HepG2 (cell line): ENCODE measurements at regions not wholly inside any gene's neighbourhood (a gene's known extent, or its start where the extent isn't known, plus 50 kb on each side); places are given as distances from the start of the nearest gene placed in this dataset.
"Not testable (repeated sequence)": the region's sequence is repeated elsewhere in the genome, so short reads cannot be mapped to it uniquely, and the experiment has no call there.

Experiments used
- ATAC-seq: fragments of 200-7000 bp; cut with Tn5 transposase; 3 replicates; pipeline ENCODE4 v1.9.1; 2020; ENCODE audit warnings: mild to moderate bottlenecking, moderate library complexity
- BruUV-seq: library from RNA; stranded (reverse); fragments of 400-500 nt; replicated peaks from 2 replicates; lab custom pipeline; 2021; lab: Mats Ljungman, UMichigan
- CTCF ChIA-PET: fragments of 300-600 bp; formaldehyde crosslinking; extraction: SDS; loops from one replicate; lab custom pipeline; 2021; ENCODE audit warnings: low total read pairs, inconsistent platforms, low intra/inter-chr PET ratio; lab: Yijun Ruan, JAX
- POLR2A ChIA-PET: fragments of 350-600 bp; sonication (Branson Sonifier 250); formaldehyde crosslinking; loops from one replicate; lab custom pipeline; 2020; ENCODE audit warnings: antibody characterized with exemption, inconsistent platforms; lab: Yijun Ruan, JAX
- DNase-seq: peaks from one replicate; pipeline ENCODE4 v3.0.0-alpha.2; 2015; ENCODE audit warnings: low spot score
- FAIRE-seq: peaks from 3 replicates; lab custom pipeline; 2011; peaks lifted over from hg19 to GRCh38; lab: Jason Lieb, UNC
- H2AFZ ChIP-seq: one replicate; pipeline ENCODE4 v1.6.1; 2011; ENCODE audit warnings: low read length, inconsistent platforms
- H3K27ac ChIP-seq: fragments of 300-600 bp; 3 replicates; pipeline ENCODE4 v1.8.0; 2011; ENCODE audit warnings: mixed run types, mild to moderate bottlenecking, mixed read lengths, low read length, inconsistent platforms; ENCODE audit not compliant: insufficient read depth; ENCODE audit errors: extremely low read length
- H3K27me3 ChIP-seq, 2 experiments: fragments of 200-600 bp in 1 of 2; 2 replicates in 1 of 2; 3 replicates in 1 of 2; pipeline versions ENCODE4 v1.6.0 to v1.8.0; 2011; ENCODE audit warnings: low read length in 2 of 2, mild to moderate bottlenecking in 2 of 2, moderate library complexity in 2 of 2, inconsistent platforms in 1 of 2; ENCODE audit not compliant: insufficient read depth in 2 of 2, control insufficient read depth in 1 of 2
- H3K36me3 ChIP-seq, 2 experiments: fragments of 200-600 bp in 1 of 2; replicated peaks in 1 of 2; 2 replicates in 1 of 2; 3 replicates in 1 of 2; pipeline versions ENCODE4 v1.5.1 to v1.8.0; 2011; ENCODE audit warnings: low read length in 2 of 2, inconsistent platforms in 1 of 2; ENCODE audit not compliant: insufficient read depth in 2 of 2, control insufficient read depth in 1 of 2
- H3K4me1 ChIP-seq: 2 replicates; pipeline ENCODE4 v1.5.1; 2012; ENCODE audit warnings: low read length, inconsistent platforms; ENCODE audit not compliant: insufficient read depth
- H3K4me2 ChIP-seq: 2 replicates; pipeline ENCODE4 v1.6.0; 2011; ENCODE audit warnings: low read depth, low read length, inconsistent platforms
- H3K4me3 ChIP-seq, 3 experiments: fragments of 200-600 bp in 1 of 3; sonication (generic), shearing (Covaris generic) in 1 of 3; replicated peaks in 1 of 3; 2 replicates each; pipeline ENCODE4 v1.5.1; 2011 to 2016; ENCODE audit warnings: low read length in 3 of 3, inconsistent platforms in 2 of 3, low read depth in 2 of 3, mild to moderate bottlenecking in 2 of 3, control low read depth in 1 of 3, mixed read lengths in 1 of 3; ENCODE audit not compliant: insufficient read depth in 1 of 3
- H3K79me2 ChIP-seq: one replicate; pipeline ENCODE4 v1.6.1; 2011; ENCODE audit warnings: low read length, inconsistent platforms; ENCODE audit not compliant: insufficient read depth
- H3K9ac ChIP-seq: 2 replicates; pipeline ENCODE4 v1.6.0; 2011; ENCODE audit warnings: mild to moderate bottlenecking, low read depth, low read length, inconsistent platforms; ENCODE audit not compliant: insufficient read depth
- H3K9me3 ChIP-seq: 2 replicates; pipeline ENCODE4 v1.5.1; 2012; ENCODE audit warnings: mild to moderate bottlenecking, low read length
- H4K20me1 ChIP-seq: 2 replicates; pipeline ENCODE4 v1.6.0; 2011; ENCODE audit warnings: inconsistent platforms, mild to moderate bottlenecking, low read length, moderate library complexity; ENCODE audit not compliant: insufficient read depth
- ATF7 ChIP-seq, 2 experiments: fragments of 450-650 bp in 1 of 2; sonication (generic) in 1 of 2; formaldehyde crosslinking in 1 of 2; IDR thresholded peaks; 2 replicates each; pipeline versions ENCODE4 v1.4.0 to v1.6.1; 2016 to 2020; ENCODE audit warnings: antibody characterized with exemption in 1 of 2, mild to moderate bottlenecking in 1 of 2, missing genetic modification reagents in 1 of 2
- FOXP1 ChIP-seq, 2 experiments: fragments of 450-650 bp in 1 of 2; IDR thresholded peaks; 2 replicates each; pipeline ENCODE4 v1.6.1; 2017 to 2018; ENCODE audit warnings: antibody characterized with exemption in 1 of 2
- JUND ChIP-seq: sonication (generic); formaldehyde crosslinking; IDR thresholded peaks from 2 replicates; pipeline ENCODE4 v1.8.0; 2022; ENCODE audit warnings: mild to moderate bottlenecking, missing genetic modification reagents
- MTF1 ChIP-seq: sonication (generic); formaldehyde crosslinking; IDR thresholded peaks from 2 replicates; pipeline ENCODE4 v1.5.0; 2020; ENCODE audit warnings: missing genetic modification reagents
- SNAI1 ChIP-seq: sonication (generic); formaldehyde crosslinking; IDR thresholded peaks from 2 replicates; pipeline ENCODE4 v1.5.0; 2020; ENCODE audit warnings: mild to moderate bottlenecking, missing genetic modification reagents, borderline replicate concordance
- WGBS: methylation state at CpG from one replicate; pipeline ENCODE4 v1.1.6; 2017; ENCODE audit warnings: low lambda C conversion rate; 5-methylcytosine and 5-hydroxymethylcytosine counted together
- in situ Hi-C: cut with HindIII; loops from 2 replicates; pipeline ENCODE4 v1.10.0; 2017; ENCODE audit warnings: low pct_unique_long_range_greater_than_20kb; ENCODE audit not compliant: extremely low pct_ligation_motif_present
- intact Hi-C: fragments of 100-400 bp; cut with micrococcal nuclease; formaldehyde crosslinking; loops from one replicate; pipeline ENCODE4 v1.10.0; 2022; ENCODE audit not compliant: unreplicated experiment
- TF ChIP-seq, protein P1 (sequence below): sonication (generic); formaldehyde crosslinking; conservative IDR thresholded peaks from 2 replicates; pipeline ENCODE4 v1.4.0; 2020; ENCODE audit warnings: missing genetic modification reagents

DNA sequence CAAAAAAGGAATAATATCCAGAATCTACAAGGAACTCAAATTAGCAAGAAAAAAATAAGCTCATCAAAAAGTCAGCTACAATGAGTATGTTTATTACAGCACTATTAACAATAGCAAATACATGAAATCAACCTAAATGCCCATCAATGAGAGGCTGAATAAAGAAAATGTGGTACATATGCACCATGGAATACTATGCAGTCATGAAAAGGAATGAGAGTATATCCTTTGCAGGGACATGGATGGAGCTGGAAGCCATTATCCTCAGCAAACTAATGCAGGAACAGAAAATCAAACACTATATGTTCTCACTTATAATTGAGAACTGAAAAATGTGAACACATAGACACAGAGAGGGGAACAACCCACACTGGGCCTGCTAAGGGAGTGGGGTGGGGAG is 178.4 kb upstream of the IRS4 start (continued):
- TF ChIP-seq, protein P1, sequence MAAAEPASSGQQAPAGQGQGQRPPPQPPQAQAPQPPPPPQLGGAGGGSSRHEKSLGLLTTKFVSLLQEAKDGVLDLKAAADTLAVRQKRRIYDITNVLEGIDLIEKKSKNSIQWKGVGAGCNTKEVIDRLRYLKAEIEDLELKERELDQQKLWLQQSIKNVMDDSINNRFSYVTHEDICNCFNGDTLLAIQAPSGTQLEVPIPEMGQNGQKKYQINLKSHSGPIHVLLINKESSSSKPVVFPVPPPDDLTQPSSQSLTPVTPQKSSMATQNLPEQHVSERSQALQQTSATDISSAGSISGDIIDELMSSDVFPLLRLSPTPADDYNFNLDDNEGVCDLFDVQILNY (CRISPR knock-in tag), result no peak
- TF ChIP-seq SNAI1 (no peak), FOXP1 (IDR thresholded peaks at IDR 0.05) (no peak), FOXP1 (CRISPR knock-in tag; IDR thresholded peaks at IDR 0.05) (no peak), MTF1 (CRISPR knock-in tag) (no peak)

DNA sequence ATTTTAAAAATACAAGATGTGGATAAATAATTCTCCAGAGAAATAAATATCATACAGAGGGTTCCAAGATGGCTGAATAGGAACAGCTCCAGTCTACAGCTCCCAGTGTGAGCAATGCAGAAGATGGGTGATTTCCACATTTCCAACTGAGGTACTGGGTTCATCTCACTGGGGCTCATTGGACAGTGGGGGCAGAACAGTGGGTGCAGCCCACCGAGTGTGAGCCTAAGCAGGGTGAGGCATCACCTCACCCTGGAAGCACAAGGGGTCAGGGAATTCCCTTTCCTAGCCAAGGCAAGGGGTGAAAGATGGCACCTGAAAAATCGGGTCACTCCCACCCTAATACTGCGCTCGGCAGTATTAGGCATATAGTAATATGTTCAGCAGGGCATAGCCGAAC is 167.5 kb upstream of the IRS4 start:
- H3K27me3 ChIP-seq, H3K4me1 ChIP-seq, H3K4me2 ChIP-seq, H2AFZ ChIP-seq, CTCF ChIA-PET, FAIRE-seq, H3K9ac ChIP-seq, BruUV-seq, H3K27ac ChIP-seq, DNase-seq, ATAC-seq, H3K9me3 ChIP-seq, in situ Hi-C loops, POLR2A ChIA-PET, H3K36me3 ChIP-seq, H4K20me1 ChIP-seq, H3K4me3 ChIP-seq, H3K79me2 ChIP-seq, intact Hi-C loops: not testable (repeated sequence)
- no CpG with 5 or more reads among the region's 5 CpGs for WGBS

DNA sequence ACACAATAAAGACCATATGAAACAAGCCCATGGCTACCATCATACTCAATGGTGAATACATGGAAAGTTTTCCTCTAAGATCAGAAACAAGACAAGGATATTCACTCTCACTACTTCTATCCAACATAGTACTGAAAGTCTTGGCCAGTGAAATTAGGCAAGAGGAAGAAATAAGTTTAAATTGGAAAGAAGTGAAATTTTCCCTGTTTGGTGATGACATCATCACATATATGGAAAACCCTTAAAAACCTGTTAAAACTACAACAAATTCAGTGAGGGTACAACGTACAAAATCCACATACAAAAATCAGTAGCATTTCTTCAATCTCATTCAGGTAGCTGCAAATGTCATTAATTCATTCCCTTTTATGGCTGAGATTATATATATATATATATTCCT is 164.0 kb upstream of the IRS4 start:
- no peak overlapping the region for H3K27ac ChIP-seq
- no peak for DNase-seq
- no peaks in the 10 kb centered on the region for H3K36me3 ChIP-seq
- no peaks in the 10 kb centered on the region for H3K79me2 ChIP-seq
- no peak overlapping the region for H2AFZ ChIP-seq
- no peak overlapping the region for H3K4me3 ChIP-seq
- no peaks in the 10 kb centered on the region for H3K4me1 ChIP-seq
- no peak overlapping the region for H3K4me2 ChIP-seq
- POLR2A ChIA-PET, result no interaction called here
- TF ChIP-seq JUND (no peak), ATF7 (IDR thresholded peaks at IDR 0.05) (peak; percentile 82), ATF7 (CRISPR knock-in tag; IDR thresholded peaks at IDR 0.05) (no peak)
- no peak overlapping the region for H3K9ac ChIP-seq
- no peaks in the 10 kb centered on the region for H4K20me1 ChIP-seq
- no peaks in the 10 kb centered on the region for H3K27me3 ChIP-seq
- H3K9me3 ChIP-seq, result no peaks in the 10 kb centered on the region; the same call in 1 of the 2 replicates
- CTCF ChIA-PET, result no interaction called here
- intact Hi-C loops (no loop called here), in situ Hi-C loops (no loop called here)
- WGBS, result 6% methylated on average over 1 of the region's 1 CpG
- no peak for FAIRE-seq
- no peak for ATAC-seq
- BruUV-seq, result no TSS peak

DNA sequence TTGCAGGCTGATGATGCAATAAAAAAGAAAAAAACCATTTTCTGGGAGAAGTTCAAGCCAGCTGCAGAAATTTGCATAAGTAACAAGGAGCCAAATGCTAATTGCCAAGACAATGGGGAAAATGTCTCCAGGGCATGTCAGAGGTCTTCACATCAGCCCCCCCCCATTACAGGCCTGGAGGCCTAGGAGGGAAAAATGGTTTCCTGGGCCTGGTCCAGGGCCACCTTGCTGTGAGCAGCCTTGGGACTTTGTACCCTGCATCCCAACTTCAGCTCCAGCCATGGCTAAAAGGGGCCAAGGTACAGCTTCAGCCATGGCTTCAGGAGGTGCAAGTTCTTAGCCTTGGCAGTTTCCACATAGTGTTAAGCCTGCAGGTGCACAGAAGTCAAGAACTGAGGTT is 160.0 kb upstream of the IRS4 start:
- FAIRE-seq, CTCF ChIA-PET, H3K9me3 ChIP-seq, DNase-seq, H3K27me3 ChIP-seq, H3K4me2 ChIP-seq, H3K4me1 ChIP-seq, intact Hi-C loops, H3K79me2 ChIP-seq, H3K4me3 ChIP-seq, H3K36me3 ChIP-seq, H3K9ac ChIP-seq, H4K20me1 ChIP-seq, POLR2A ChIA-PET, H3K27ac ChIP-seq, H2AFZ ChIP-seq, in situ Hi-C loops, BruUV-seq, ATAC-seq: not testable (repeated sequence)
